A549 (cell line): ENCODE measurements at regions not wholly inside any gene's neighbourhood (a gene's known extent, or its start where the extent isn't known, plus 50 kb on each side); places are given as distances from the start of the nearest gene placed in this dataset.
"Not testable (repeated sequence)": the region's sequence is repeated elsewhere in the genome, so short reads cannot be mapped to it uniquely, and the experiment has no call there.

ENCODE experiments used
- ATAC-seq, 2 experiments: fragments of 200-7000 bp in 1 of 2; fragments of >200 bp in 1 of 2; cut with Nextera tagmentation in 1 of 2; cut with Tn5 transposase in 1 of 2; 3 replicates each; pipeline versions ENCODE4 v1.8.0 to v1.9.1; 2018 to 2020; ENCODE audit warnings: mild to moderate bottlenecking in 1 of 2, moderate library complexity in 1 of 2
- CTCF ChIA-PET: fragments of 300-600 bp; sonication (Branson Sonifier 250); formaldehyde crosslinking; extraction: SDS; loops from one replicate; lab custom pipeline; 2021; ENCODE audit warnings: antibody characterized with exemption, inconsistent platforms; lab: Yijun Ruan, JAX
- POLR2A ChIA-PET: fragments of 350-600 bp; formaldehyde crosslinking; extraction: SDS; loops from one replicate; lab custom pipeline; 2021; ENCODE audit warnings: antibody characterized with exemption, inconsistent platforms; lab: Yijun Ruan, JAX
- DNase-seq, 2 experiments: peaks; one replicate each; pipeline versions ENCODE4 v3.0.0 to v3.0.0-alpha.2; 2011 to 2016; ENCODE audit warnings: low read depth in 1 of 2, low spot score in 1 of 2
- FAIRE-seq: peaks from 2 replicates; lab custom pipeline; 2011; peaks lifted over from hg19 to GRCh38; lab: Jason Lieb, UNC
- H3K27ac ChIP-seq, 2 experiments: fragments of >200 bp; sonication (Bioruptor Twin); formaldehyde crosslinking; 3 replicates each; pipeline ENCODE4 v1.5.1; 2016 to 2017
- H3K4me1 ChIP-seq: fragments of >200 bp; sonication (Bioruptor Twin); formaldehyde crosslinking; 3 replicates; pipeline ENCODE4 v1.6.1; 2016
- H3K4me2 ChIP-seq: fragments of >200 bp; sonication (Bioruptor Twin); formaldehyde crosslinking; 3 replicates; pipeline ENCODE4 v1.6.1; 2016
- H3K4me3 ChIP-seq: fragments of >200 bp; sonication (Bioruptor Twin); formaldehyde crosslinking; 3 replicates; pipeline ENCODE4 v1.5.1; 2016
- H3K9me3 ChIP-seq: fragments of >200 bp; sonication (Bioruptor Twin); formaldehyde crosslinking; 3 replicates; pipeline ENCODE4 v1.6.1; 2016
- CEBPB ChIP-seq, 2 experiments: fragments of >200 bp in 1 of 2; sonication (Bioruptor Twin) in 1 of 2; formaldehyde crosslinking in 1 of 2; IDR thresholded peaks; 2 replicates each; pipeline ENCODE4 v1.6.1; 2012 to 2016
- EHF ChIP-seq: fragments of 250-450 bp; sonication (Bioruptor Pico); IDR thresholded peaks from 2 replicates; pipeline ENCODE4 v1.5.0; 2020; ENCODE audit warnings: mild to moderate bottlenecking
- EHMT2 ChIP-seq: fragments of 200-600 bp; sonication (generic); IDR thresholded peaks from 2 replicates; pipeline ENCODE4 v1.6.1; 2016; ENCODE audit warnings: antibody characterized with exemption, low read depth, mild to moderate bottlenecking, moderate library complexity
- FOSB ChIP-seq: fragments of 250-450 bp; sonication (Bioruptor Pico); IDR thresholded peaks from 2 replicates; pipeline ENCODE4 v1.5.0; 2020; ENCODE audit warnings: mild to moderate bottlenecking, moderate library complexity
- FOSL2 ChIP-seq, 2 experiments: fragments of 450-650 bp in 1 of 2; fragments of >200 bp in 1 of 2; sonication (Bioruptor Twin) in 1 of 2; formaldehyde crosslinking; IDR thresholded peaks; 2 replicates each; pipeline versions ENCODE4 v1.5.0 to v1.6.1; 2016 to 2020; ENCODE audit warnings: mild to moderate bottlenecking in 1 of 2, moderate library complexity in 1 of 2
- GATA3 ChIP-seq: IDR thresholded peaks from 2 replicates; pipeline ENCODE4 v1.6.1; 2012; ENCODE audit warnings: borderline replicate concordance
- HOXB13 ChIP-seq: fragments of 250-450 bp; sonication (Bioruptor Pico); IDR thresholded peaks from 2 replicates; pipeline ENCODE4 v1.5.0; 2020; ENCODE audit warnings: low read depth, mild to moderate bottlenecking, moderate library complexity
- HOXB5 ChIP-seq: fragments of 250-450 bp; sonication (Bioruptor Pico); IDR thresholded peaks from 2 replicates; pipeline ENCODE4 v1.5.0; 2020; ENCODE audit warnings: mild to moderate bottlenecking, moderate library complexity
- JUNB ChIP-seq: fragments of >200 bp; sonication (Bioruptor Twin); formaldehyde crosslinking; IDR thresholded peaks from 2 replicates; pipeline ENCODE4 v1.6.1; 2016
- KDM5A ChIP-seq: fragments of 200-600 bp; sonication (generic); IDR thresholded peaks from 2 replicates; pipeline ENCODE4 v1.6.1; 2016; ENCODE audit warnings: antibody characterized with exemption, mild to moderate bottlenecking
- MYC ChIP-seq: IDR thresholded peaks from 2 replicates; pipeline ENCODE4 v1.6.1; 2012; ENCODE audit warnings: mild to moderate bottlenecking, inconsistent platforms, low read length, improper control_type of control experiment, borderline replicate concordance
- NFE2L2 ChIP-seq: fragments of 150-350 bp; conservative IDR thresholded peaks from 2 replicates; pipeline ENCODE4 v1.6.1; 2014; ENCODE audit warnings: low read length
- NR3C1 ChIP-seq: fragments of >200 bp; sonication (Bioruptor Twin); formaldehyde crosslinking; IDR thresholded peaks from 3 replicates; pipeline ENCODE4 v1.6.1; 2017
- POLR2A ChIP-seq: IDR thresholded peaks from 2 replicates; pipeline ENCODE4 v1.6.1; 2012; ENCODE audit warnings: mild to moderate bottlenecking, low read length
- POLR2AphosphoS2 ChIP-seq: conservative IDR thresholded peaks from 2 replicates; pipeline ENCODE4 v1.6.1; 2012; ENCODE audit warnings: low read length, improper control_type of control experiment, inconsistent platforms
- RAD21 ChIP-seq, 2 experiments: fragments of >200 bp in 1 of 2; sonication (Bioruptor Twin) in 1 of 2; formaldehyde crosslinking in 1 of 2; IDR thresholded peaks in 1 of 2; conservative IDR thresholded peaks in 1 of 2; 2 replicates in 1 of 2; 3 replicates in 1 of 2; pipeline ENCODE4 v1.6.1; 2012 to 2018; ENCODE audit warnings: inconsistent platforms in 1 of 2
- RARB ChIP-seq: fragments of 250-450 bp; sonication (Bioruptor Pico); IDR thresholded peaks from 2 replicates; pipeline ENCODE4 v1.8.0; 2021; ENCODE audit warnings: mild to moderate bottlenecking, moderate library complexity
- RNF2 ChIP-seq: fragments of 200-600 bp; sonication (generic); IDR thresholded peaks from 2 replicates; pipeline ENCODE4 v1.6.1; 2016; ENCODE audit warnings: low read depth, mild to moderate bottlenecking, antibody characterized with exemption, moderate library complexity, borderline replicate concordance
- SMC3 ChIP-seq: fragments of >200 bp; sonication (Bioruptor Twin); formaldehyde crosslinking; IDR thresholded peaks from 3 replicates; pipeline ENCODE4 v1.6.1; 2018; ENCODE audit warnings: inconsistent platforms
- TFCP2L1 ChIP-seq: fragments of 250-450 bp; sonication (Bioruptor Pico); IDR thresholded peaks from 2 replicates; pipeline ENCODE4 v1.5.0; 2021; ENCODE audit warnings: mild to moderate bottlenecking
- USF2 ChIP-seq: fragments of 450-650 bp; IDR thresholded peaks from 2 replicates; pipeline ENCODE4 v1.6.1; 2014; ENCODE audit warnings: antibody characterized with exemption
- ZFP36 ChIP-seq: fragments of 450-650 bp; IDR thresholded peaks from 2 replicates; pipeline ENCODE4 v1.6.1; 2014; ENCODE audit warnings: borderline replicate concordance; ENCODE audit not compliant: partially characterized antibody
- WGBS: methylation state at CpG from one replicate; pipeline ENCODE4 v1.1.6; 2017; ENCODE audit errors: missing lambda C conversion rate; 5-methylcytosine and 5-hydroxymethylcytosine counted together
- TF ChIP-seq, protein P1 (sequence below): IDR thresholded peaks from 2 replicates; pipeline ENCODE4 v1.6.1; 2012
- TF ChIP-seq, protein P2 (sequence below): fragments of >200 bp; sonication (Bioruptor Twin); formaldehyde crosslinking; IDR thresholded peaks from 3 replicates; pipeline ENCODE4 v1.5.1; 2016

DNA sequence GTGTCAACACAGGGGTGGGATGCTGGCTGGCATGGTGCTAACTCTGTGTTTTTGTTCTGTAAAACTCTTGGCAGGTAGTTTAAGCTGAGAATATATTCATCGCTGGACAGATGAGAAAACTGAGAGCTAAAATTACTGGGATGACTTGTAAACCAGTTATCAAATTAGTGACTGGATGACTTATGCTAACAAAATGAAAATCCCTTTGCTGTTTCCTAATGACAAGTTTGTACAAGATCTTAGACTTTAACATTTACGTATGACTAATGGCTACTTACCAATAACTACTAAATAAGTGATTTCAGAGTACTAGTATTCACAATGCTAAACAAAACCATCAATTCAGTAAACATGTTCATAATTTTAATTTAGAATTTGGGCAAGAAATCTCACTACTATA lies 854.8 kb upstream of the ARRDC3 start:
- CTCF ChIA-PET, result no interaction called here
- ATAC-seq (no peak), FAIRE-seq (no peak), DNase-seq (no peak)
- 92% methylated on average over 2 of the region's 2 CpGs for WGBS
- Histone ChIP-seq H3K4me1 (no peaks in the 10 kb centered on the region), H3K4me2 (no peak overlapping the region), H3K4me3 (no peak overlapping the region), H3K27ac (no peak overlapping the region), H3K9me3 (no peaks in the 10 kb centered on the region)
- POLR2A ChIA-PET, result no interaction called here
- TF ChIP-seq USF2 (no peak), SMC3 (no peak), EHF (CRISPR knock-in tag) (no peak), ZFP36 (no peak), FOSL2 (IDR thresholded peaks at IDR 0.05) (no peak), FOSL2 (CRISPR knock-in tag; IDR thresholded peaks at IDR 0.05) (no peak), TFCP2L1 (CRISPR knock-in tag) (no peak), NFE2L2 (no peak), MYC (no peak)

- no peak for ATAC-seq
- POLR2A ChIA-PET, result no interaction called here
- TF ChIP-seq RAD21 (conservative IDR thresholded peaks at IDR 0.05 in 1 of 2, IDR thresholded peaks at IDR 0.05 in 1 of 2), result peak in 1 of 2 experiments; percentile 31; a peak in 2 of 5 replicates
- TF ChIP-seq, protein P1, sequence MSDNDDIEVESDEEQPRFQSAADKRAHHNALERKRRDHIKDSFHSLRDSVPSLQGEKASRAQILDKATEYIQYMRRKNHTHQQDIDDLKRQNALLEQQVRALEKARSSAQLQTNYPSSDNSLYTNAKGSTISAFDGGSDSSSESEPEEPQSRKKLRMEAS, result no peak
Measured at GRCh38 chr5:92222449-92222848, 839.3 kb upstream of the ARRDC3 start.

DNA sequence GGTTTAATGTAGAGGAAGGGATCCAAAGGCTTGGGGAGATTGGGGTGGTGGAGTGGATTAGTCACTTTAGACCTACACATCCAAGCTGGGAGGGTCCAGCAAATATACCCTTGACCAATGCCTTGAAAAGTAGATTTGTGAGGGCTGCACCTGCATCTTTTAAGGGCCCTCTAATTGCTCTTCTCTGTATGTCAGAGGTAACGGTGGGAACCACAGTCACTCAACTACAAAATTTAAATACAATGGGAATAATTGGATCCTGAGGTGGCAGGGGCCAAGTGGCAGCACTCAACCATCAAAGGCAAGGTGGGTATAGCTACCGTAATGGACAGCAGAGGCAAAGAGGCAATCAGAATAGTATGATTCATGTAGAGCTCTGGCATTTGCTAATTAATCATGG lies 833.7 kb upstream of the ARRDC3 start:
- POLR2A ChIA-PET, CTCF ChIA-PET, H3K4me3 ChIP-seq, ATAC-seq, H3K27ac ChIP-seq, DNase-seq, H3K9me3 ChIP-seq, H3K4me2 ChIP-seq, FAIRE-seq, H3K4me1 ChIP-seq: not testable (repeated sequence)
- 20% methylated on average over 2 of the region's 2 CpGs for WGBS

More at GRCh38 chr5:92222449-92222848, 839.3 kb upstream of the ARRDC3 start:
- 40% methylated on average over 1 of the region's 1 CpG for WGBS
- FAIRE-seq, result no peak
- H3K4me1 ChIP-seq, result no peaks in the 10 kb centered on the region
- CTCF ChIA-PET, result interaction anchor here (0.6 to 1.5 kb wide), 4 partner anchors 10 to 723 kb away, joined by 3 to 4 read pairs (median 4); no protein-coding TSS in a partner anchor
- H3K4me3 ChIP-seq, result no peak overlapping the region
- peaks cover 6% of the 10 kb centered on the region; the same call in 2 of the 3 replicates for H3K9me3 ChIP-seq
- DNase-seq, result peak in 1 of 2 experiments; percentile 5
- H3K27ac ChIP-seq, result no peak overlapping the region
- no peak overlapping the region for H3K4me2 ChIP-seq

DNA sequence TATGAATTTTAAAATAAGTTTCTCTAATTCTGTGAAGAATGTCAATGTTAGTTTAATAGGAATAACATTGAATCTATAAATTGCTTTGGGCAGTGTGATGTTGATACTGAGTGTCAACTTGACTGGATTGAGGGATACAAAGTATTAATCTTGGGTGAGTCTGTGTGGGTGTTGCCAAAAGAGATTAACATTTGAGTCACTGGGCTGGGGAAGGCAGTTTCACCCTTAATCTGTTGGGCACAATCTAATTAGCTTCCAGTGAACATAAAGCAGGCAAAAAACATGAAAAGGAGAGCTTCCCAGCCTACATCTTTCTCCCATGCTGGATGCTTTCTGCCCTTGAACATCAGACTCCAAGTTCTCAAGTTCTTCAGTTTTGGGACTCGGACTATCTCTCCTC lies 832.0 kb upstream of the ARRDC3 start:
- Histone ChIP-seq H3K4me1 (no peaks in the 10 kb centered on the region), H3K4me2 (no peak overlapping the region), H3K27ac (no peak overlapping the region), H3K4me3 (no peak overlapping the region), H3K9me3 (peaks cover 5% of the 10 kb centered on the region; the same call in 1 of the 3 replicates)
- ChIA-PET CTCF (no interaction called here), POLR2A (no interaction called here)
- WGBS, result 69% methylated on average over 1 of the region's 1 CpG
- ATAC-seq (no peak), DNase-seq (no peak), FAIRE-seq (no peak)
- TF ChIP-seq SMC3 (no peak), NR3C1 (no peak), FOSL2 (IDR thresholded peaks at IDR 0.05) (no peak), FOSL2 (CRISPR knock-in tag; IDR thresholded peaks at IDR 0.05) (no peak), HOXB13 (CRISPR knock-in tag) (no peak), CEBPB (IDR thresholded peaks at IDR 0.05) (no peak), HOXB5 (CRISPR knock-in tag) (no peak), KDM5A (no peak), EHMT2 (no peak), RNF2 (no peak), JUNB (no peak), POLR2A (no peak), GATA3 (no peak), POLR2AphosphoS2 (no peak), FOSB (CRISPR knock-in tag) (no peak), RARB (CRISPR knock-in tag) (no peak)
- TF ChIP-seq, protein P2, sequence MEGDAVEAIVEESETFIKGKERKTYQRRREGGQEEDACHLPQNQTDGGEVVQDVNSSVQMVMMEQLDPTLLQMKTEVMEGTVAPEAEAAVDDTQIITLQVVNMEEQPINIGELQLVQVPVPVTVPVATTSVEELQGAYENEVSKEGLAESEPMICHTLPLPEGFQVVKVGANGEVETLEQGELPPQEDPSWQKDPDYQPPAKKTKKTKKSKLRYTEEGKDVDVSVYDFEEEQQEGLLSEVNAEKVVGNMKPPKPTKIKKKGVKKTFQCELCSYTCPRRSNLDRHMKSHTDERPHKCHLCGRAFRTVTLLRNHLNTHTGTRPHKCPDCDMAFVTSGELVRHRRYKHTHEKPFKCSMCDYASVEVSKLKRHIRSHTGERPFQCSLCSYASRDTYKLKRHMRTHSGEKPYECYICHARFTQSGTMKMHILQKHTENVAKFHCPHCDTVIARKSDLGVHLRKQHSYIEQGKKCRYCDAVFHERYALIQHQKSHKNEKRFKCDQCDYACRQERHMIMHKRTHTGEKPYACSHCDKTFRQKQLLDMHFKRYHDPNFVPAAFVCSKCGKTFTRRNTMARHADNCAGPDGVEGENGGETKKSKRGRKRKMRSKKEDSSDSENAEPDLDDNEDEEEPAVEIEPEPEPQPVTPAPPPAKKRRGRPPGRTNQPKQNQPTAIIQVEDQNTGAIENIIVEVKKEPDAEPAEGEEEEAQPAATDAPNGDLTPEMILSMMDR, result no peak
- TF ChIP-seq, protein P1, result no peak
